Stimulated activated CD4-positive, alpha-beta T cell treated with anti-CD3 and anti-CD28 coated beads, Interleukin-1b, Interleukin-23, amount 100 ng/mL, for 24 hours (primary cell): ENCODE measurements at regions not wholly inside any gene's neighbourhood (a gene's known extent, or its start where the extent isn't known, plus 50 kb on each side); places are given as distances from the start of the nearest gene placed in this dataset.

Experiments used
- DNase-seq, 4 experiments: peaks; one replicate each; pipeline ENCODE4 v3.0.0-alpha.2; 2020; ENCODE audit warnings: low read depth in 4 of 4, low spot score in 1 of 4

DNA sequence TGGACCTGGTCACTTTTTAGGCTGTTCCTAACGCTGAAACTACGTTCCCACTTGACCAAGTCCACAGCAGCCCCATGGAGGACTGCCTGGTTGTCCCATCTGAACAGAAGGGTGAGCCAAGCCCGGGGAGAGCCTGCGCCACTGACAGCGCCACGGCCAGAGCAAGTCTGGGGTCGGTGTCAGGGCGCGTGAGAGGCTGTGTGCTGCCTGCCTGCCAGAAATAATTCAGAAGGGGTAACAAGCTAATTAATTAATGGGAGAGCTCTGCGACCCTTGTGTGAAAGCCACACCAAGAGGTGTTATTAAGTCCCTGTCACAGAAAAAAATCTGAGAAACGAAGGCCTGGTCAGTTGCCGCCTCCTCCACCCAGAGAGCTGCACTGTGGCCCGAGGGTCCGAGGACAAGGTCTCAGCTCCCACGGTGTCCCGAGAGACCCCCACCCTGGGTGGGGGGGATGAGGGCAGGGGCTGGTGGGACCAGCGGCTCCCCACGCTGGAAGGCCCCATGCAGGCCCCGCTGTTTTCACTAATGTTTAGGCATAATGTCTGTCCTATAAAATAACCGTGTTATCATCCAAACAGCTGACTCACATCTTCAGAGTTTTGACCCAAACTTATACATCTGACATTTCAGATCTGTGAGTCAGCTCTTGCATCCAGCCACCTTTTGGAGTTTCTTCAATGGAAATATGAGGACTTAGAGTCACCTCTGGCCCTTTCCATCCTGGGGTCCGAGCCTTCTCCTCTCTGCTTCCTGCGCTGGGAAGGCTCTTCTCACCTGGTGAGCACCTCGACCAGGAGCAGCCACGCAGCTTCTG, 58.5 kb downstream of the DLL1 start:
- no peak for DNase-seq

DNA sequence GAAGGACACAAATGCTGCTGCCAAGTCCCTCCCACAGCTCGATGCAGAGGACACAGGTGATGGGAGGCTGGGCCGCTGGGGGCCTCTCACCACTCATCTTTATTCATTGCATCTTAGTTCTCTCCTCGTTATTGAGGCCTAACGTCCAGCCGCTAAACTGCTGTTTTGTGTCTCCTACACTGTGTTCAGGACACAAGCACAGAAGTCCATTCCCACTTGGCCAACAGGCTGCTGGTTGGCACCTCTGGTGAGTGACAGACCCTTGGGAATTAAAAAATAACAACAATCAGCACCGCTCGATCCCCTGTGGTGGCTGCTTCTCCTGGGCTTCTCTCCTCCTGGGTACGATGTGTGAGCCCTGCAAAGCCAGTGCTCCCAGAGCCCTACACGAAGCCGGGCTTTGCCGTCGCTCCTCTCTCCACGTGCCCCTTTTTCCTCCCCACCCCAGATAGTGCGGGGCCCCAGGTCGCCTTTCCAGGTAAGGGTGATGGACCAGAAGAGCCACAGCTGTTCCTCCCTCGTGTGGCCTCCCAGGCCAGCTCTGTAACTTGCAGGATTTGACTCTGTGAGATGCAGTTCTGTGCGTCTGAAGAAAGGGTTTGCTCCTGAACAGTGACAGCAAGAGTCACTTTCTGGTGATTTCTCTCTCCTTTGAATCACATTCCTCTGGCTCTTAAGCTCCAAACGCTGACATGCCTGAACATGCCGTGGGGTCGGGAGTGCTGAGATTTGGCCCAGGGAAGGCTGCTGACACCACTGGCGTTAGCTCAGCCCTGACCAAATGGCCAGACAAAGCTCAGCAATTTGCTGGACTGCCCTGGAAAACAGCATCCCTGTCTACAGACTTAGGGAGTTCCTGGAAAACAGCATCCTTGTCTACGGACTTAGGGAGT, 59.3 kb downstream of the DLL1 start:
- DNase-seq = no peak

DNA sequence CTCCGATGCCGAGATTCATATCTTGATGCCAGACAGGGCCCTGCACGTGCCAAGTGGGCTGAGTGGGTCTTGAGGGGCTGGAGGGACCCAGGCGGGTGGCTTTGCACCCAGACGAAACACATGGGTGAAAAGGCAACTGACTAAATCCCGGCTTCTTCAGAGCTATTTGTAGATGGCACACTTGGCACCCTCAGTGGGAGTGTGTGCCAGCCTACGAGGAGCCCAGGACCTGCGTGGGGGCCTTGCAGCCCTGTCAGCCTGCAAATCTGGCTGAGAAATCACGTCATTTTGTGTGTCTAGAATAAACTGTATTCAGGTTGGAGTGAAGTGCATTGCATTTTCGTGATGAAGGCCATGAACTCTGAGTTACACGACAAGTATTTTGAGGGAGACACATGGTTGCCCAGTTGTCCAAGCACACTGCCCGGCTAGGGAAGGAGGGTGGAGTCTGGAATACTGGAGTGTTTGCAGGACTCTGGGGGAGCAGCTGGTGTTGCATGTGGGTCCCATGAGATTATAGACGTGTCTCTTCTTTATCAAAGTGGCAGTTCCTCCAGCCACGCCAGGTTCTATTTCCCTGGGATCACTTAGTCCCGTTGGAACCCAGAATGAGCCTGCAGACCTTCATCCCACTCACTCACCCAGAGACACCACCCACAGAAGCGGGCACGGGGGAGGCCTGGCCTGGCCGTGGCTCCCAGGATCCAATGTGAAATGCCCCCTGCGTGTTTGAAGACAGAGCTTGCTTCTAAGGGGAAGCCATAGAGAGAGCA, 60.2 kb downstream of the DLL1 start:
- DNase-seq = no peak

DNA sequence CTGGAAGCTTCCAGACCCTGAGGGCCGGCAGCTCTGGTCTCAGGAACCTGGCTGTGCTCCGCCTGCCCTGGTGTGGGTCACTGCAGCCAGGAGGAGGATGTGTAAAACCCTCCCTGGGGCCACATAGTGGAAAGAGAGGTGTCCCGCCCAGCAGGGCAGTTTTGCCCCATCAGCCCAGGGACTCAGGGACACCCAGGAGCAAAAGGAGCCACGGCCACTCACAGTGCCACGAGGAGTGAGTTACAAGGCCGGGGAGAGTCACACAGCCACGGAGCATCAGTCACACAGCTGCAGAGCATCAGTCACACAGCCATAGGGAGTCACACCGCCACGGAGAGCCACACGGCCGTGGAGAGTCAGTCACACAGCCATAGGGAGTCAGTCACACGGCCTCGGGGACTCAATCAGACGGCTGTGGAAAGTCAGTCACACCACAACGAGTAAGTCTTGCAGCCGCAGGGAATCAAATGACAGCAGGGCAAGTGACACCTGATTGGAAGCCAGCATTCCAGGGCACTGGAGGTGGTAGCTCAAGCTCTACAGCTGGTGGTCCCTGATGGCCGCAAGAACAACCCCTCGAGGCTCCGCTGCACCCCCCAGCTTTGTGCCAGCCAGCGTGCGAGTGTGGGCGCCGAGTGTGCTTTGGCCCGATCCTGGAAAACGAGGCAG, 60.9 kb downstream of the DLL1 start:
- DNase-seq = no peak

DNA sequence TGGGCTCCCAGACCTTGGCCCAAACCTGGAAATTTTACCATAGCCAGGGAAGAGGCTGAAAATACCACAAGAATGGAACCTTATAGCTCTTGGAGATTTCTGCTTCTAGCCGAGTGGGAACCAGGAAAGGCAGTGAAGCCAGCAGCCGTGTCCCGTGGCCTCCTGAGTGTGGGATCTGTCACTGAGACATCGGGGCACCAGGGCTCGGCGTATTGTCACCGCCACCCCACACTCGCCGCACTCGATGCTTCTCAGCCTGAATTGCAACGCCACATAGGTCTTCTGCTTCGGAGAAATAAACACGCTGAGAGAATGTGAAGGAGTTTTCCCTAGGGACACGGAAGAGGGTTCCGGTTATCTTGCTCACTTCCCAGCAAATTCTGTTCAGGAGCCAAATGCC, 61.5 kb downstream of the DLL1 start:
- DNase-seq = no peak

DNA sequence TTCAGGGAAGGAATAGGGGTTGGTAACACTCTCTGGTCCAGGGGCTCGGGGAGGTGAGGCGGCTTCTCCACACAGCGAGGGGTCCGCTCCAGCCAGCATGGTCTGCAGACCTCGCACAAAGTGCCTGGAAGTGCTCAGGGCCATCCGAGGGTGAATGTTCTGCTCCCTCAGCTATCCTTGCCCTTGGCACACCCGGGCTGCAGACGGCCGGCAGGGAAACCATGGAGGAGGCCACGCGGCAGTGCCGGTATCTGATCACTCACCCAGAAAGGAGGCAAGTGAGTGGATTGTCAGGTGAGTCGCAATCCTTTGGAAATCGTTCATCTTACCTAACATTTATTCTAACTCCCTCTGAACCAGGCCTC, 62.0 kb downstream of the DLL1 start:
- no peak for DNase-seq

DNA sequence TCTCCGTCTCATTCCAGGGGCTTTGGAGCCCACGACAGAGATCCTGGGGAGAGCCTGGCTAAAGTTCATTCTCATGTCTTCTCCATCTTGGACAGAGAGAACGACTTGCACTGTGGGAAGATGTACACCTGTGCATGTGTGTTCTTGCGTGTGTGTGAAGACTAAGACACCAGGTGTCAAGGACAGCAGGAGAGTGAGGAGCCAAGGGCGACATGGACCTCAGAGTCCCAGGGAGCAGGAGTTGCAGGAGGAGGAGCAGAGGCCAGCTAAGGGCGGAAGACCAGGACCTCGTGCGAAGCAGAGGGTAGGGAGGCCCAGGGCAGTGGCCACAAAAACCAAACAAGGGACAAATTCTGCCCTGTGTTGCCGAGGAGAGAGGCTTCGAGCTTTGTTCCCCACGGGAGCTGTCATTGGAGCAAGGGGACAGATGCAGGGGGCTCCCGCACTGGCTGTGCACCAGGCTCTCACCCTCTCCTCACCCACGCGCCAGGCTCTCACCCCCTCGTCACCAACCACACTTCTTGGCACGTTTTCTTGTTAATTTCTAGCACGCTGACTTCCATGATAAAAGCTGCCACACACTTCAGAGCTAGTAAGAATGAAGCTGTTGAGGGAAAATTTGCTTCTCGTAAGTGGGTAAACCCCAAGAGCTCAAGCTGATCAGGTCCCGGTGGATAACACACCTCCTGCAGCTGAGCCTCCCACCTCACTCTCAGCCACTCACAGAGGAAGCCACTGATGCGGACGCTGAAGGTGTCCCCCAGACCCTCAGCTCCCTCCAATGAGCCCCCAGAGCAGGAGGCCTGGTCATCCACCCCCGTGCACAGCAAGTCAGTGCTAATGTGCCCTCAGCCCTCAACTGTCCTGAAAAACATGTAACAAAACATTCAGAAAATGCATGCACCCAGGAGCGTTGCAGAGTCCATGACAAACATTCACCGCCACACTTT, 62.6 kb downstream of the DLL1 start:
- DNase-seq = no peak

DNA sequence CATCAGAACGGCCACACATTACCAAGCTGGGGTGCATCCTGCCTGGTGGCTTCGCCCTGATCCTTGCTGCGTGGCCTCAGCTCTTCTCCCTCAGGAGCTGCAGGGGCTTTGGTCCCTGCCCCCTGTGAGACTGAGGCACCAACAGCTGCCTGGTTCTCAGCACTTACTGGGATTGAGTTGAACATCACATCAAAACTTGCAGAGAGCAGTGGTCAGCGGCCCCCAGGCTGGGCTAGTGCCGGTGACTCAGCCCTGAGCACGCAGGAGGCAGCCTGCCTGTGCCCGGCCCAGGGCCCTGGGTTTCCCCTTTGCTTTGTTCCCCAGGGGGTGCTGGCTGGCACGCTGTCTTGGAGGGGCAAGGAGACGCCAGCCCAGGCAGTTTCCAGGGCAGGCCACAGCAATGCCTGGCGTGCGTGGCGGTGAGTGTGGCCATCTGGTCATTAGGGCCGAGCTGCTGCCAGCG, 63.3 kb downstream of the DLL1 start:
- no peak for DNase-seq

DNA sequence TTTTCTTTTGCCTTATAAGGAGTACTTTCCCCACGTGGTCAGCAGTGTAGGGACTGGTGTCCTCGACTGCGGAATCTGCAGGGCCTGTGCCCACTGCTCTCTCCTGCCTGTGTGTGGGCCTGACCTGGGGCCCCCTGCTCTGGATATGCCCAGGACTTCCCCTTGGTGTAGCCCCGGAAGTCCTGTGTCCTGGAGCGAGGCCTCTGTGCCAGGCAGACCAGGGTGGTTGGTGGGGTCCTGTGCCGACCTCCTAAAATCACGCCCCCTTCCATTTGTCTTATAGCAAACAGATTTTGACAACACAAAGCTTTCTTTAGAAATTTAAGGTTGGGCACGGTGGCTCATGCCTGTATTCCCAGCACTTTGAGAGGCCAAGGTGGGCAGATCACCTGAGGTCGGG, 64.2 kb downstream of the DLL1 start:
- DNase-seq = no peak

DNA sequence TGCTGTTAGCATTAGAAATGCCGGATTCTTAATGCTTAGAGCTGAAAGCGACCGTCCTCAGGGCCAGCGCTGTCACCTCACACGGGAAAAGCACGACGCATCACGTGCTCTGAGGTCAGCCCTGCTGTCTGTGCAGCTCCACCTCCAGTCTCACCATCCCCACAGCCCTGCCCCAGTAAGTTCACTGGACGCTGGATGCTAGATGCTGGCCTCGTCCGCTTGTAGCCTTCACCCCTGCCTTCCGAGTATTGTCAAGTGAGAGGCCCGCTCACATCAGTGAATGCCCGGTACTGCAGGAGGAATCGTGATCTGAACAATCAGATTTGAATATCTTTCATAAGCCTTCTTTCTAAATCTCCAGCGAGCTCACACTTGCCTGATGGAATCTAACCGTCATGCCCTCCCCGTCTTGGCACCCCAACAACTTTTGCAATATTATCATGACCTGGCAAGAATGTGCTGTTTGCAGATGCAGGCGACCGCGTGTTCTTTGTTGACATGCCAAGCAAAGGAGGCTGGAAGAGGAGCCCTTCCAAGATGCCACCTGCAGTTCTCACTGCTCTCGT, 64.9 kb downstream of the DLL1 start:
- no peak for DNase-seq

DNA sequence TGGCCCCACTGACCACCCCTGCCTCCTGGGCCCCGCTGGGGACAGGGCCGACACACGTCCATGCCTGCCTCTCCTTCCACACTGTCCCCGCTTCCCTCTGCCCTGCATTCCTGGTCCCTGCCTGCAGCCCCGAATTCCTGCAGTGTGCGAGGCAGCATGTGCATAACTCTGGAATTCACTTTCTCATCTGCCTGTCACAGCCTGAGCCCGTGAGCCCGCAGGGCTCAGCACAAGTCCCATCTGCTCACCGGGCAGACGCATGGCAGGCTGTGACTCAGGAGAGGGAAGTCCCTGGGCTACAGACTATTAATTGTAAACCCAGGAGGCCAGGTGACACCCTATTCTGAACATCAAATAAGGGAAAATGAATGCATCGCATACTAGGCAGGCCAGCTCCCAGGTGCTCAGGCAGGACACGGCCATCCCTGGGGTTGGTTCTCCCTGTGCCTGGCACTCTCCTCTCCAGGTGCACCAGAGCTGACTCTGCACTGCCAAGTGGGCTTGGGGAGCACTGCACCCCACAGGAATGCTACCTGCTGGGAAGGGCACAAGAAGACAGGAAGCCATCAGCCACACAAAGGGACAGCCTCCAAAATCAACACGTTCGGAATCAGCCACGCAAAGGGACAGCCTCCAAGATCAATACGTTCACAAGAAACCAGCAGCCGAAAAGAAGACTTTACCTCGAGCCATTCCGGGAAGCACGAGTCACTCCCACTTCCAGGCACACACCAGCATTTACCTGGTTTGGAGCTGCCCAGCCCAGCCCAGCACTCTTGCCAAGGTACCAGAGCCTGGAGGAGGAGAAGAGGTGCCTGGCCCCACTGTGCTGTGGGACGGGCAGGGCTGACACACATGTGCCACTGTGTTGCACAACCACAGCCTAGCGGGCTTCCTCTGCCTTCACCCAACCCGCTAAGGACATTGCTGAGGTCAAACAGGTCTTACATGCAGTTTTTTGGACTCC, 65.9 kb downstream of the DLL1 start:
- no peak for DNase-seq

DNA sequence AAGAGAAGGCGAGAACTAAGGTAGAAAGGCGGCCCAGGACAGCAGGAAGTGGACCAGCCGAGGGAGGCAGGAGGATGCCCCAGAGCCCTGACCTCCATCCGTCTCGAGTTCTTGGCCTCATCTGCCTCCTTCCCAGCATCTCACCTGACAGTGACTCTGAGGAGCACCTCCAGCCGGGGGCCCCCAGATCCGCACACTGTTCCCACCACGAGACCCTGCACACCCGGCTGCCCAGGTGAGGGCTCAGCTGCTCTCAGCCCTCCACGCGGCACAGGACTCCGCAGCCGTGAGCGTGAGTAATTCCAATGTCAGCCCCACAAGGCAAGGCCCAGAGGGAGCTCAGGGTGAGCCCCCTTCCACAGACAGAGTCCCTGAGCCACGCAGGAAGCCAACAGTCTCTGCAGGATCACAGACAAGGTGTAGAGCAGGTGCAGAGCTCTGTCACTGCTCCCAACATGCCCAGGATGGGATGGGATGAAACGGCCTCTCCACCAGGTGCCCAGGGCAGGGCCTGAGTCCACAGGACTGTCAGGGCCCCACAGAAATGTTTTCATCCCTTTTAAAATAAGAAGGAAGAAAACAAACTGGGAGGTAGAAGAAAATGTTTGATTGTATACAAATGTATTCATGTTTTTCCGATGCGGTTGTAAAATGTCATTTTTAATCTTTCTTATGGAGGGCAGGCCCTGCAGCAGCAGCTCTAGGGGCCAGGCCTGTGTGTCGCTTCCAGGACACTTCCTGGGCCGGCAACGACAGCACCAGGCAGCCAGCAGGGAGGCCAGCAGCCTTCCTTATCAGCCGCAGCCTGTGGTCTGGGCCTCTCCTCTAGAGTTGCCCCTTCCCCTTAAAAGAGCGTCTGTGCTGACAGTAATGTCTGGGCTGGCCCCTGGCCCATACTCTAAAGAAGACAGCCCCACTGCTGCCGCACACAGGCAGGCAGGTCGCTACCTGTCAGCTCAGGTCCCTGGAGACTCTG, 66.9 kb downstream of the DLL1 start:
- no peak for DNase-seq

DNA sequence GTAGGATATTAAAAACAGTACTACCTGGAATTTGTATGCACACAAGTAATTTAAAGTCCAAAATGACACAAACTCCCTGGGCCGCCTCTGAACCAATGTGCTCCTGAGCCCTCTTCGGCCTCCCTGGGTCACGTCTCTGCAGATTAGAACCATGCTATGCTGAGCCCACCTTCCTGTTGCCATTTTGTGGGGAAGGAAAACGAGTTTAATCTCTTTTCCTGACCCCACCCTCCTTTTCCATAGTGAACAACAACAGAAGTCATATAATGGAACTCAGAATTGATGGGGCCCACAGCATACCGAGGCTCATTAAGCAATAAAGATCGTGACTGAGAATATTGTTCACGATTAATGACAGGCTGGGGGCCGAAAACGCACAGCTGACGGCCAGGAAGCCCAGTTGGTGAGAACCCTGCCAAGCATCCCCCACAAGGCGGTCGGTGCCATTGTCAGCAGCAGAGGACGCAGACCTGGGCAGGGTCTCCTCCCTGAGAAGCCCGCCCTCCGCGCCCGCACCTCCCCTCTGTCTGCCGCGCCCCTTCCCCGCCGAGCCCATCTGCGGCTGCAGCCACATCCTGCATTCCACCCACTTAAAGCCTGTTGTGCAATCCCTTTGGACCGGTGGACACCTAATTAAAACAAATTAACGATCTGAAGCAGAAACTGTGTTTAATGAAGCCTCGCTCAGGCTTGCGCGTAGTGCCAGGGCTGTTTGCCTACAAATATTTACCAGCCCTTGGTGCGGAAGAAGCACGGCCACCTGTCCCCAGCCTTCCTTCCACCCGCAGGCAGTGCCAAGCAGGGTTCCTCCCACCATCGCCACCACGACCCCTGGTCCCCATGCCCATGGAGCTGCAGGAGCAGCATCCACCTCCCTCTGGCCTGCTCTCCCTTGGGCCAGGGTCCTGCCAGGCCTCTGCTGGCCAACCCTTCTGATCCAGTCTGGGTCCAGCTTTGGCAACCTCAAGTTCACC, 68.1 kb downstream of the DLL1 start:
- DNase-seq = no peak

DNA sequence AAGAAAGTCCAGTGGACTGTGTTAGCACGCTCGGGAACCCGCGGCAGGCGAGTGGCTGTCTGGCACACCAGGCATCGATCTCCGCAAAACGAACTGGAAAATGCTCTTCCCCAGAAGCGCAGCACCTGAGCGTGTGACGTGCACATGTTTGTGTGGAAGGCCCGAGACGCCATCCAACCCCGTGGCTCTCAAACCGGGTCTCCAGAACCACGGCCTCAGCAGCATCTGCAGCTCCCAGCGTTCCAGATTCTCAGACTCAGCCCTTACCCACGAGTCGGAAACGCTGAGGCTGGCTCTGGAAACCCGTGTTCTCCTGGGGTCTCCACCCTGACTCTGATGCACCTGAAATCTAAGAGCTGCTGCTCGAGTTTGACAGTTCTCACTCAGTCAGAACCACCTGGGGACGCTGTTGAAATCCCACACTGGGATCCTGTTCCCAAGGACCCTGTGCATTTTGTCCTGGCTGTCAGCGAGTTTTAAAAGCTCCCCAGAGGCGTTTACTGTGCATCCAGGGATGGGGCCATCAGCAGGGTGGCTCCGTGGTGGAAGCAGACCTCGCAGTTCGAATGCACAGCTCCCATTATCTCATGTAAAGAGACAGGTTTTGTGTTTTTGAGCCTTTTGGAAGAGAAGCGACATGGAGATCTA, 69.0 kb downstream of the DLL1 start:
- DNase-seq = no peak

DNA sequence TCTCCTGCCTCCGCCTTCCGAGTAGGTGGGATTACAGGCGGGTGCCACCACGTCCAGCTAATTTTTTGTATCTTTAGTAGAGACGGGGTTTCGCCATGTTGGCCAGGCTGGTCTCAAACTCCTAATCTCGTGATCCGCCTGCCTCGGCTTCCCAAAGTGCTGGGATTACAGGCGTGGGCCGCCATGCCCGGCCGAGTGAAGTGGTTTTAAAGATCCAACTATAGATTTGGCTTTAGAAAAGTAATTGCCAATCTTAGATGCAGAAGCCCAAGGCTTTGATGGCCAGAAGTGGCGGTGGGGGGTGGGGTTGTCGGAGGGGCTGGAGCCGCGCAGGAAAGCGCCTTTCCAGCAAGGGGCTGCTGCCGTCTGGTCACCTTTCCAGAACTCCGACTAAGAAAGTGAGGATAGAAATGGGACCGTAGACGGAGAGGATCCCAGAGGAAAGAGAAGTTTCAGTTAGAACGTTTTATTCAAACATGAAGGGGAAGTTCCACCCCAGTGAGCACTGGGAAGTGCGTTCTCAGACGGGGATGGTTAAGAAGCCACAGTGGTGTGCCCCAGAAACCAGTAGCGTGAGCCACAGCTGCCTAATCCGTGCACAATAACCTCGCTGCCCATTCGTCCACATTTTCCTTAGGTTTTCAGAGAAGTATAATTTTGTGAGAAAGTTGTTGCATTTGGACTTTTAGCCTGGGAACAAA, 69.7 kb downstream of the DLL1 start:
- no peak for DNase-seq
